ENCODE measurements at regions not wholly inside any gene's neighbourhood (a gene's known extent, or its start where the extent isn't known, plus 50 kb on each side); places are given as distances from the start of the nearest gene placed in this dataset.

DNA sequence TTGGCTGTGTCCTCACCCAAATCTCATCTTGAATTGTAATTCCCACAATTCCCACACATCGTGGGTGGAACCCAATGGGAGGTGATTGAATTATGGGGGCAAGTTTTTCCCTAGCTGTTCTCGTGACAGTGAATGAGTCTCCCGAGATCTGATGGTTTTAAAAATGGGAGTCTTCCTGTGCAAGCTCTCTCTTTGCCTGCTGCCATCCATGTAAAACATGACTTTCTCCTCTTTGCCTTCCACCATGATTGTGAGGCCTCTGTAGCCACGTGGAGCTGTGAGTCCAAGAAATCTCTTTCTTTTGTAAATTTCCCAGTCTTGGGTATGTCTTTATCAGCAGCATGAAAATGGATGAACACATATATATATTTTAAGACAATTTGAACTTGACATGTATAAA is 285.4 kb downstream of the BAMBI start:
- WGBS, 3 donors: 88 to 90% (median 89%) methylated on average over 4 of the region's 4 CpGs
- intact Hi-C loops (cut with DNase I): no loop called here
- no peak for DNase-seq
- Histone ChIP-seq H3K27ac (no peak overlapping the region), H3K27me3 (no peaks in the 10 kb centered on the region), H3K4me3 (no peak overlapping the region), H3K4me1 (ENCODE audit: insufficient read depth) (no peaks in the 10 kb centered on the region), H3K9me3 (no peaks in the 10 kb centered on the region), H3K36me3 (no peaks in the 10 kb centered on the region)
- TF ChIP-seq POLR2A (IDR thresholded peaks at IDR 0.05) (no peak), EP300 (IDR thresholded peaks at IDR 0.05) (no peak)
- TF ChIP-seq, protein P1, sequence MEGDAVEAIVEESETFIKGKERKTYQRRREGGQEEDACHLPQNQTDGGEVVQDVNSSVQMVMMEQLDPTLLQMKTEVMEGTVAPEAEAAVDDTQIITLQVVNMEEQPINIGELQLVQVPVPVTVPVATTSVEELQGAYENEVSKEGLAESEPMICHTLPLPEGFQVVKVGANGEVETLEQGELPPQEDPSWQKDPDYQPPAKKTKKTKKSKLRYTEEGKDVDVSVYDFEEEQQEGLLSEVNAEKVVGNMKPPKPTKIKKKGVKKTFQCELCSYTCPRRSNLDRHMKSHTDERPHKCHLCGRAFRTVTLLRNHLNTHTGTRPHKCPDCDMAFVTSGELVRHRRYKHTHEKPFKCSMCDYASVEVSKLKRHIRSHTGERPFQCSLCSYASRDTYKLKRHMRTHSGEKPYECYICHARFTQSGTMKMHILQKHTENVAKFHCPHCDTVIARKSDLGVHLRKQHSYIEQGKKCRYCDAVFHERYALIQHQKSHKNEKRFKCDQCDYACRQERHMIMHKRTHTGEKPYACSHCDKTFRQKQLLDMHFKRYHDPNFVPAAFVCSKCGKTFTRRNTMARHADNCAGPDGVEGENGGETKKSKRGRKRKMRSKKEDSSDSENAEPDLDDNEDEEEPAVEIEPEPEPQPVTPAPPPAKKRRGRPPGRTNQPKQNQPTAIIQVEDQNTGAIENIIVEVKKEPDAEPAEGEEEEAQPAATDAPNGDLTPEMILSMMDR (IDR thresholded peaks at IDR 0.05): no peak

DNA sequence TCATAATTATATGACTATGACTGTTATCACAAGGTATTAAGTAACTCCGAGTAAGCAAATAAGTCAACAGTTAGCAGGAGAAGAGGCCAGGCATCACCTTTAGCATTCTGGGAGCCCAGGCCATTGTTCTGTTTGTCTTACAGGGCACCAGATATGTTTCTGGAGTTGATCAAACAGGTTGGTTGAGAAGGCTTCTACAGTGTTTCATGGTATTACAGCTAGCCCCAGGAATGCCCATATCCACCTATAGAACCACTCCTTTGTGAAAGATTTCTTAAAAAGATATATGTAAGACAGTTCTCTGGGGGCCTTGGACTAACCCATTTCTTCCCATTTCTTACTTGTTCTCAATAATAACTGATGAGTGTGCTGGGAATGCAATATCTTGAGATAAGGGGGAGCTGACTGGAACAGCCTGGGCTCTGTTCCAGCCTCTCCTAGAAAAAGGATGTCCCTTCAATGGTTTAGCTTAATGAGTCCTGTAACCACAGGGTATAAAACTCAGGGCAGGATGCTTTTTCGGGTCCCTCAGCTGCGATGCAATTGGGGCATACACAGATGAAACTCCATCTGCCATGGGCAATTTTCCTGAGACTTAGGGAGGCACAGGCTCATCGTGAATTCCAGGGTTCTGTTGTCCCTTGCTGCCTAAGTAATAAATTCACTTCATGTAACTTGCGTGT is 286.4 kb downstream of the BAMBI start:
- no peak for TF ChIP-seq POLR2A (IDR thresholded peaks at IDR 0.05)
- TF ChIP-seq EP300 (IDR thresholded peaks at IDR 0.05): no peak
- TF ChIP-seq, protein P1 (IDR thresholded peaks at IDR 0.05): no peak
- 89 to 93% (median 91%) methylated on average over 5 of the region's 5 CpGs for WGBS, 3 donors
- no peaks in the 10 kb centered on the region for H3K36me3 ChIP-seq
- H3K27me3 ChIP-seq: no peaks in the 10 kb centered on the region
- H3K9me3 ChIP-seq: no peaks in the 10 kb centered on the region
- DNase-seq: no peak
- H3K4me3 ChIP-seq: no peak overlapping the region
- H3K4me1 ChIP-seq (ENCODE audit: insufficient read depth): no peaks in the 10 kb centered on the region
- no peak overlapping the region for H3K27ac ChIP-seq
- intact Hi-C loops (cut with DNase I): no loop called here

DNA sequence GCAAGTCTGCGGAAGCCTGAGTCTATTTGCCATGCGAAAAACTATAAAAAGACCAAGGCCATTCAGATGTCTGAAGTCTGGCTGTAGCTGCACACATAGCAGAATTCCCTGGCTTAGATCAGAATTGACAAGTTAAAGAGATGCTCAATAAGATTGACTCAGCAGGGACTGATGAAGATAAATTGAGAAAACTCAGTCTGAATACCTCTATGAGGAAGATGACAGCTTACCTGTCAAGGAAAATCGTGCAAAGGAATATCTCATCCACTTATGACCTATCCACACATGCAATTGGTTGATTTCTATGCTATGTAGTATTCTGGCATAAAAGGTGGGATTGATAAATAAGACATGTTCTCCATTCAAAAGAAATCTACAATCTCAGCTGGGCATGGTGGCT is 288.6 kb downstream of the BAMBI start:
- 75 to 82% (median 78%) methylated on average over 3 of the region's 3 CpGs for WGBS, 3 donors
- no peak for DNase-seq
- H3K4me1 ChIP-seq (ENCODE audit: insufficient read depth): no peaks in the 10 kb centered on the region
- no peaks in the 10 kb centered on the region for H3K9me3 ChIP-seq
- no peaks in the 10 kb centered on the region for H3K27me3 ChIP-seq
- no peaks in the 10 kb centered on the region for H3K36me3 ChIP-seq
- H3K4me3 ChIP-seq: no peak overlapping the region
- TF ChIP-seq EP300 (IDR thresholded peaks at IDR 0.05) (no peak), POLR2A (IDR thresholded peaks at IDR 0.05) (no peak)
- TF ChIP-seq, protein P1 (IDR thresholded peaks at IDR 0.05): no peak
- H3K27ac ChIP-seq: no peak overlapping the region
- intact Hi-C loops (cut with DNase I): no loop called here

DNA sequence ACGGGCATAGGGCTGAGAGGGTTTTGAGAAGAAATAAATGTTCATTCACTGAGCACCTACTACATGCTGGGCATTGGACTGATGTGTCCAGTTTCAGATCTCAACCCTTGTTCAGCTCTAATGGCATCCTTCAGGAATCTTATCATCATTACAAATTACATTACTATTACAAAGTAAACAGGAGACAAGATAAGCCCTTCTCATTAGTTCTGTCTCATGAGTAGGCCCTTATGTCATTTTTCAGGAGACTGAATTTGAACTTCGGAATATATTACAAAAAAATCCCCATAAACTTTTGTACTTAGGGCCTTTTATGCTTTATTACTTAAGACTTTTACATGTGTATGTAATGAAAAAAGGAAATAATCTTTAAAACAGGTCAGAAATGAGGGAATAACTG is 289.7 kb downstream of the BAMBI start:
- TF ChIP-seq, protein P1 (IDR thresholded peaks at IDR 0.05): no peak
- TF ChIP-seq POLR2A (IDR thresholded peaks at IDR 0.05): no peak
- TF ChIP-seq EP300 (IDR thresholded peaks at IDR 0.05): no peak
- WGBS, 3 donors: 86 to 92% (median 90%) methylated on average over 2 of the region's 2 CpGs

More for the DNA sequence above, 289.7 kb downstream of the BAMBI start:
- intact Hi-C loops (cut with DNase I): no loop called here
- Histone ChIP-seq H3K27me3 (no peaks in the 10 kb centered on the region), H3K36me3 (no peaks in the 10 kb centered on the region), H3K4me1 (ENCODE audit: insufficient read depth) (no peaks in the 10 kb centered on the region), H3K9me3 (no peaks in the 10 kb centered on the region), H3K27ac (no peak overlapping the region), H3K4me3 (no peak overlapping the region)
- DNase-seq: no peak
